Superior temporal gyrus (tissue), 1 donor: ENCODE measurements at regions not wholly inside any gene's neighbourhood (a gene's known extent, or its start where the extent isn't known, plus 50 kb on each side); places are given as distances from the start of the nearest gene placed in this dataset.

Source experiments
- DNase-seq: peaks from one replicate; pipeline ENCODE4 v3.0.0-alpha.2; 2016; ENCODE audit errors: extremely low spot score

- DNase-seq, result no peak
Measured at GRCh38 chr3:76889911-76890310, 150.0 kb upstream of the ROBO2 start.

- DNase-seq, result no peak
Measured at GRCh38 chr3:76897076-76897475, 142.8 kb upstream of the ROBO2 start.

- no peak for DNase-seq
Measured at GRCh38 chr3:76900596-76900995, 139.3 kb upstream of the ROBO2 start.

GRCh38 chr3:76908156-76908555 is 131.7 kb upstream of the ROBO2 start:
- DNase-seq, result no peak

GRCh38 chr3:76912841-76913383 is 127.0 kb upstream of the ROBO2 start:
- DNase-seq, result no peak

GRCh38 chr3:76917436-76917835 is 122.5 kb upstream of the ROBO2 start:
- no peak for DNase-seq

GRCh38 chr3:76920511-76920910 is 119.4 kb upstream of the ROBO2 start:
- no peak for DNase-seq

GRCh38 chr3:76923485-76923884 is 116.4 kb upstream of the ROBO2 start:
- DNase-seq, result no peak

- no peak for DNase-seq
Measured at GRCh38 chr3:76930712-76931111, 109.2 kb upstream of the ROBO2 start.

- no peak for DNase-seq
Measured at GRCh38 chr3:76933245-76933644, 106.7 kb upstream of the ROBO2 start.

GRCh38 chr3:76938962-76939361 is 100.9 kb upstream of the ROBO2 start:
- DNase-seq, result no peak

- DNase-seq, result no peak
Measured at GRCh38 chr3:76940181-76940770, 99.6 kb upstream of the ROBO2 start.

- no peak for DNase-seq
Measured at GRCh38 chr3:76941376-76941775, 98.5 kb upstream of the ROBO2 start.

- no peak for DNase-seq
Measured at GRCh38 chr3:76942101-76942500, 97.8 kb upstream of the ROBO2 start.

- no peak for DNase-seq
Measured at GRCh38 chr3:76943058-76943457, 96.8 kb upstream of the ROBO2 start.

GRCh38 chr3:76943671-76944070 is 96.2 kb upstream of the ROBO2 start:
- DNase-seq, result no peak

GRCh38 chr3:76949033-76949432 is 90.9 kb upstream of the ROBO2 start:
- DNase-seq, result no peak

GRCh38 chr3:76949462-76949861 is 90.4 kb upstream of the ROBO2 start:
- DNase-seq, result no peak

- DNase-seq, result no peak
Measured at GRCh38 chr3:76950590-76950989, 89.3 kb upstream of the ROBO2 start.

- DNase-seq, result no peak
Measured at GRCh38 chr3:76954412-76954811, 85.5 kb upstream of the ROBO2 start.

GRCh38 chr3:76958274-76958673 is 81.6 kb upstream of the ROBO2 start:
- DNase-seq, result no peak

GRCh38 chr3:76958861-76959260 is 81.0 kb upstream of the ROBO2 start:
- no peak for DNase-seq

GRCh38 chr3:76961284-76961683 is 78.6 kb upstream of the ROBO2 start:
- DNase-seq, result no peak

GRCh38 chr3:76965122-76965725 is 74.7 kb upstream of the ROBO2 start:
- DNase-seq, result no peak
